ENCODE measurements at regions not wholly inside any gene's neighbourhood (a gene's known extent, or its start where the extent isn't known, plus 50 kb on each side); places are given as distances from the start of the nearest gene placed in this dataset.
"Not testable (repeated sequence)": the region's sequence is repeated elsewhere in the genome, so short reads cannot be mapped to it uniquely, and the experiment has no call there.

DNA sequence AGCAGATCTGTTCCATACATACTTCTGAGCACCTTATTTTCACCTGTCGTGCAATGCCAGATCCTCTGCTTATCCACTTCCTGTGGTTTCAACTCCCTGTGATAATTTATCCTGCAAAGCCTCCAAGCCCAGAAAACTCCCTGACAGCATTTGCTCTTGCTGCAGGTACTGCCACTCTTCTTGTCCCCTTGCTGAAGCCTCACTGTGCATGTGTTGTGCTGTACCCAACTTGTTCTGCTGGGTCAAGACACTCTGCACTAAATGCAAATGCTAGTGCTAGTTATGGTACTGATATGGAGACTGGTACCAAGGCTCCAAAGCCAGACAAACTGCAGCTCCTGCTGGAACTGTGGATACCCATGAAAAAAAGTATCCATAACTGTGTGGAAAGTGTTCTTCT is 315.4 kb upstream of the MIR17HG start:
- DNase-seq, result no peak

DNA sequence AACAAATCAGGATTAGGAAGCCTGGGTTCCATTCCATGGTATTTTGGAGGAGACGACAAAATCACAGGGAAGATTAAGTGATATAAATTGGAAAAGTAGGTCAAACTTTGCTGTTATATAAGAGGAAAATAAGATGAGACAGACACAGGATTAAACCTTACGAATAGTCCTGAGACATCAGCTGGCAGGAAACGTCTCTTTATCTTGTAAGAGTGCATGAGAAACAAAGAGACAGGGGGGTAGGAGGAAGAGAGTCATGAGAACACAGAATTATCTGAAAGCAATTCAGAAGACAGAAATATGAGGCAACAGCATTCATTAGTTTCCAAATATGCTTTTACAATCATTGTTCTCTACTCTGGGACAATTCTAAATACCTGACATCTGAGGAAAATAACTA is 310.6 kb upstream of the MIR17HG start:
- no peak for DNase-seq

GRCh38 chr13:91042870-91043269 is 304.6 kb upstream of the MIR17HG start:
- no peak for DNase-seq

DNA sequence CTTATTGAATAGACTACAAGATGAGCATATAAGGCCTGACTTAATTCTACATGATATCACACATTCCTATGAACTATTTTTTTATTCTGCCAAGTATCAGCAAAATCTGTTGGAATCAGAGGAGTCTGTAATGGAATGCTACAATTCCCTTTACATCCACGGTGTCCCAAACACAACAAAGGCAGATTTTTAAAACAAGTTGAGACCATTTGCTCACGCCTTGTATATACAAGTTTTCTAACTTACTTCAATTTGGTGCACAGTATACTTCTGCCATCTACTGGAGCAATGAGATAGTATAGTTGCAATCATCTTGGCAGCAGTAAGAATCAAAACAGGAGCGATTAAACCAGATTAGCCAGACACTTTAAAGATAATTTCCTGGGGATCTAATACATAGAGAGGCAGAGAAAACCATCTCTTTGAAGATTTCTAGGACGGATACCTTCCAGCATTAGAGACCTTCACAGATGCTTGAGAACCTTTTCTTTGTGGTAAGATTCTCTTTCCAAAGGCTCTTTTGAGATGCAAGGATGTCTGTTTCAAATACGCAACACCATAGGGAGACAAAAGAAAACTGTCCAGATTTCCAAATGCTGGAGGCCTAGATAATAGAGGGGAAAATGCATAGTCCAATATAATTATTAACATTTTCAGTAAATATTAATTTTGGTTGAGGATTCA is 302.0 kb upstream of the MIR17HG start:
- DNase-seq, result peak; percentile 23

DNA sequence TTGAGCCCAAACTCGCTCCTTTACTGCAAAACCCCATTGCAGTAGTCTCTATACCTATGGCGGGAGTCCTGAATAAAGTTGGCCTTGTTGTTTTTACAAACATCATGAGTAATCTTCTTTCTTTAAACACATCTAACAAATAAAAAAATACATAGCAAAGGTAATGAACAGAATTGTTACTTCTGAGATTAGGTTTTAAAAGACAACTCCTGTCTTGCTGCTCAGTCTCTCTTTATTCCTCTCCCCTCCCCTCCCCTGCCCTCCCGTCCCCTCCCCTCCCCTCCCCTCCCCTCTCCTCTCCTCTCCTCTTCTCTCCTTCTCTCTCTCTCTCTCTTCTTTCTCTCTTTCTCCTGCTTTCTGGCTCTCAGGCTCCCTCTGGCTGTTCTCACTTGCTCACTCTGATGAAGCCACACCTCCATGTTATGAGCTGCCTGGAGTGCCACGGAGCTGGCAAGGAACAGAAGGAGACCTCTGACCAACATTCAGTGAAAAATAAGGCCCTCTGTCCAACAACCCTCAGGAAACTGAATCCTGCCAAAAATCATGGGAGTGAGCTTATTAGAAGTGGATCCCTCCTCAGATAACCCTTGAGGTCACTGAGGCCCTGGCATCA is 300.7 kb upstream of the MIR17HG start:
- DNase-seq, result no peak

- no peak for DNase-seq
Observed at GRCh38 chr13:91050970-91051369, 296.5 kb upstream of the MIR17HG start.

GRCh38 chr13:91052876-91053275 is 294.6 kb upstream of the MIR17HG start:
- no peak for DNase-seq

- no peak for DNase-seq
Observed at GRCh38 chr13:91053318-91054065, 294.0 kb upstream of the MIR17HG start.

DNA sequence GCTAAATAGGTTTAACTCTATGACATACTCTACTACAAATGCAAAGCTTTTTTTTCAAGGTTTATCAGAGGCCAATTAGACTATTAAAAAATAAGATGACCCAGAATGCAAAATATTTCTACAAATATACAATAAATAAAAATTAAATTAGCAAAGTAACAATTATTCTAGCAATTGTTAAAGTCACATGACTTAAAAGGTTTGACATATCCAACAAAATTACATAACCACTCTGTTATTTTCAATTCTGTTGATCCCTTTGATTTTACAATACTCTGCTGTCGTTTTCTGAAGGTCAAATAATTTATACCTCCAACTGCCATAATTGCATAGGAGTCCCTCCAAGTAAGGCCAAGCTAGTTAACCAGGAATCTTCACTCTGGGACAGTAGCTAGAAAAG is 292.6 kb upstream of the MIR17HG start:
- DNase-seq, result no peak

GRCh38 chr13:91056746-91057145 is 290.7 kb upstream of the MIR17HG start:
- DNase-seq, result no peak

GRCh38 chr13:91057507-91057906 is 290.0 kb upstream of the MIR17HG start:
- not testable (repeated sequence) for DNase-seq

DNA sequence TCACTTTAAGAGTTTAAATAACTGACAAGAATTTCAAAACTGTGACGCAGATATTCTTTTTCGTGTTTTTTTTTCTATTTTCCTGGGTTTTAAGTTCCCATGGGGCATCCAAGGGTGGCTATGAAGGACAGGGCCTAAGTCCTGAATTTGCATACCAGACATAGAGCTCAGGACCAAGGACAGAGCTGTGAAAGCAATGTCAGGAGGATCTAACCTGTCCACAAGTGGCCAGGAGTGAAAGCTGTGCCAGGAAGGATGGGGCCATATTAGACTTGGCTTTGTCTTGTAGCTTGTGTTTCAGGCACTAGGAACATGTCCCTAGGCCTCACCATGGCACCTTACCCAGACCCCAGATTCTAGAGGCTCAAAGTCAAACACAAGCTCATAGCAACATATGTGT is 289.4 kb upstream of the MIR17HG start:
- no peak for DNase-seq

GRCh38 chr13:91058919-91059318 is 288.6 kb upstream of the MIR17HG start:
- no peak for DNase-seq

- no peak for DNase-seq
Observed at GRCh38 chr13:91066745-91067144, 280.7 kb upstream of the MIR17HG start.

DNA sequence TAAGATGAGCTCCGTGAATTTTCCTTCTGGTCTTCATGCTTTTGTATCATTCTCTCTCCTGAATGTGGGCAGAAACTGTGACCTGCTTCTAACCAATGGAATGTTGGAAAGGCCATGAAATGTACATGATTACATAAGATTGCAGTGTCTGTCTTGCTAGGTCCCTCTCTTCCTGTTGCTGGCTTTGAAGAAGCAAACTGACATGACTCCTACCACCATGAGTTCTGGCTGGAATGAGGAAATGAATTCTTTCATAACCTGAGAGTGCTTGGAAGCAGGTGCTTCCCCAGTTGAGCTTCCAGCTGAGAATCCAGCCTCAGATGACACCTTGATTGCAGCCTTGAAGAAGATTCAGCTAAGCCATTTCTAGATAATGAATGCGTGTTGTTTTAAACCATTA is 275.0 kb upstream of the MIR17HG start:
- no peak for DNase-seq

DNA sequence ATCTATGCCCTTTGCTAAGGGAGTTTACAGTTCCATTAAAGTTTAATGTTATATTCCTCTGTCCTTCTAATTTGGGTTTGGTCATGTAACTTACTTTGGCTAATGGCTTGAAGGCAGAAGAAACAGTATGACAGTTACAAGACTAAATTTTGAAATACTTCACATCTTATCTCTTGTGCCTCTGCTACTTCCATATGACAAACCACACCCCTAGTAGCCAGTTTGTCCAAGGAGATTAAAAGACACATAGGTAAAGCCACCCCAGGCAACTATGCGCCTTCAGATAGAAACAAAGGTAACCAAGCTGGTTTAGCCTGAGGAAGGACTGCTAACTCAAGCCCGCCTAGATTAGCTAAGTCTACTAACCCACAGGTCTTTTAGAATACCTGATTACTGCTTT is 273.4 kb upstream of the MIR17HG start:
- no peak for DNase-seq

GRCh38 chr13:91076830-91077229 is 270.7 kb upstream of the MIR17HG start:
- no peak for DNase-seq

DNA sequence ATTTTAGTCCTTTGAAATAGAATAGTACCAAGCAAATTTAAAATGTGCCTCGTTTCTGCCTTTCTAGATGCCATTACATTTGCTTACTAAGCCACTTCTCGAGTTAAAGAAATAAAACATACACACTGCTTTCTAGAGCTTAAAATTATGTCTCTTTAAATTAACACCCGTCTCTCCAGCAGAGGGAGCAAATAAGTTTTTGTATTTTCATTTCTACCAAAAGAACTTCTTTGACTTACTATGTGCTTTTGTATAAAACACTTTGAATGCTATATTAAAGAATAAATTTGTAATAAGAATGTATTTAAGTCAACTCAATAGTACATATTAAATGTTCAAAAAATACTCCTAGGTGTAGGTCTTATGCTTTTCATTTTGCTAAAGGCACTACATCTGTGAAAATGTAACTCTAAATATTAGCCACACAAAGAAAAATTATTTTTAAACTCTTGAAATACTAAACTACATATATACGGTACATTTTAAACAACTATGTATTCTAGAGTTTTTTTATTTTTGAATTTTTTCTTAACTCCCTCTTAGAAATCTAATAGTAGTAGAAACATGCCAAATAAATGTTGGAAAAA is 269.3 kb upstream of the MIR17HG start:
- no peak for DNase-seq

GRCh38 chr13:91079176-91079575 is 268.3 kb upstream of the MIR17HG start:
- no peak for DNase-seq

DNA sequence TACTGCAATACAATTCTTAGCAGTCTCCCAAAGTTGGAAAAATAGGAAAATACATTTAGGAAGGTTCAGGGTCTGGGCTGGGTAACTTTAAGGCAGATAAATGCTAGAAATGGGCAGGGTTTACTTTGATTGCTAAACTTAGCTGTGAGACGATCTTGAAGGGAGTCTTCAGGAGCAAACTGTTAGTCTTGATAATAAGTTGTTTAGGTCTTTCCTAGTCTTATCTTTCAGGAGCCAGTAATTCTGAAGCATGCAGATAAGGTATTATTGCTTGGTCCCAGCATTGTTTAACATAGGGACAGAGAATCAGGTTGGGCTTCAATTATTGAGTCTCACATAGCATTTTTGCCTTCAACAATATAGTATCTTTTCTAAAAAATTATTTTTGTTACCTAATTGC is 262.4 kb upstream of the MIR17HG start:
- DNase-seq, result no peak

GRCh38 chr13:91086936-91087716 is 260.4 kb upstream of the MIR17HG start:
- no peak for DNase-seq

GRCh38 chr13:91097269-91097668 is 250.2 kb upstream of the MIR17HG start:
- no peak for DNase-seq

DNA sequence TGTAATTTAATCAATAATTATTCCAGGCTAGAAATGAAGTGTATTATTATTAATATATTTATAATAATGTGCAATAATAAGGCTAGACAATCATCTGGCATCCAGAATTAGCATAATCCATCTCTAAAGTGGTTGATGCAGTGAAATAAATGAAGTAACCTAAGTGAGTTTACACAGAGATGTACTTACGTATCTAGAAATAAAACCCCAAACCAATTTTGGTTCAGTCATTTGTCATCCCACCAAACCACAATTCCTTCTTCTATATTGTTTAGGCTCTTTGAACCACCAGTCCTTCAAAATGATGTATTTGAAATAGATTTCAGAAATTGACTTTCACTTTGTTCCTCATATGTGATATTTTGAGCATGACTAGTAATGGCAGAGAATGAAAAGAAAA is 247.6 kb upstream of the MIR17HG start:
- DNase-seq, result no peak
